HL-60 (cell line): ENCODE measurements at regions not wholly inside any gene's neighbourhood (a gene's known extent, or its start where the extent isn't known, plus 50 kb on each side); places are given as distances from the start of the nearest gene placed in this dataset.

Source experiments
- TF ChIP-seq, protein P1 (sequence below): IDR thresholded peaks from one replicate; pipeline ENCODE4 v1.5.1; 2011; ENCODE audit warnings: low read length, control low read depth, inconsistent platforms; ENCODE audit not compliant: insufficient read depth
- TF ChIP-seq, protein P2 (sequence below): IDR thresholded peaks from 2 replicates; pipeline ENCODE4 v1.6.1; 2012; ENCODE audit warnings: low read depth; ENCODE audit not compliant: insufficient replicate concordance

DNA sequence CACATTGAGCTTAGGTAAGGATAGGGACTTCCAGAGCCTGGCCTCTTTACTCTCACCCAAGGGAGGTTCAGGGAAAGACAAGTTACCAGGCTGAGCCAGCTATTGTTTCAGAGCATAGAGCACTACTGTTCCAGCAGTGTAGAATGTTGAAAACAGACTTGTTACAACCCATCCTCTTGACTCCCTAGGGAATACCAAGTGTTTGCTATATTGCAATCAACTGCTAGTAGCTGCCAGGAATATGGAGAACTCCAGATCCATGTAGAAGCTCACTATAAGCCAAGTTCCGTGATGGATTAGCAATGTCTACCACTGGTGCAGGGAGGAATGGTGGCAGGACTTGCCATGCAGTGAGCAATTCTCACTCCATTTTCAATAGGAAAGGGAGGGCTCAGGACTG, 199.8 kb upstream of the RBM19 start:
- TF ChIP-seq, protein P1, sequence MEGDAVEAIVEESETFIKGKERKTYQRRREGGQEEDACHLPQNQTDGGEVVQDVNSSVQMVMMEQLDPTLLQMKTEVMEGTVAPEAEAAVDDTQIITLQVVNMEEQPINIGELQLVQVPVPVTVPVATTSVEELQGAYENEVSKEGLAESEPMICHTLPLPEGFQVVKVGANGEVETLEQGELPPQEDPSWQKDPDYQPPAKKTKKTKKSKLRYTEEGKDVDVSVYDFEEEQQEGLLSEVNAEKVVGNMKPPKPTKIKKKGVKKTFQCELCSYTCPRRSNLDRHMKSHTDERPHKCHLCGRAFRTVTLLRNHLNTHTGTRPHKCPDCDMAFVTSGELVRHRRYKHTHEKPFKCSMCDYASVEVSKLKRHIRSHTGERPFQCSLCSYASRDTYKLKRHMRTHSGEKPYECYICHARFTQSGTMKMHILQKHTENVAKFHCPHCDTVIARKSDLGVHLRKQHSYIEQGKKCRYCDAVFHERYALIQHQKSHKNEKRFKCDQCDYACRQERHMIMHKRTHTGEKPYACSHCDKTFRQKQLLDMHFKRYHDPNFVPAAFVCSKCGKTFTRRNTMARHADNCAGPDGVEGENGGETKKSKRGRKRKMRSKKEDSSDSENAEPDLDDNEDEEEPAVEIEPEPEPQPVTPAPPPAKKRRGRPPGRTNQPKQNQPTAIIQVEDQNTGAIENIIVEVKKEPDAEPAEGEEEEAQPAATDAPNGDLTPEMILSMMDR = no peak
- TF ChIP-seq, protein P2, sequence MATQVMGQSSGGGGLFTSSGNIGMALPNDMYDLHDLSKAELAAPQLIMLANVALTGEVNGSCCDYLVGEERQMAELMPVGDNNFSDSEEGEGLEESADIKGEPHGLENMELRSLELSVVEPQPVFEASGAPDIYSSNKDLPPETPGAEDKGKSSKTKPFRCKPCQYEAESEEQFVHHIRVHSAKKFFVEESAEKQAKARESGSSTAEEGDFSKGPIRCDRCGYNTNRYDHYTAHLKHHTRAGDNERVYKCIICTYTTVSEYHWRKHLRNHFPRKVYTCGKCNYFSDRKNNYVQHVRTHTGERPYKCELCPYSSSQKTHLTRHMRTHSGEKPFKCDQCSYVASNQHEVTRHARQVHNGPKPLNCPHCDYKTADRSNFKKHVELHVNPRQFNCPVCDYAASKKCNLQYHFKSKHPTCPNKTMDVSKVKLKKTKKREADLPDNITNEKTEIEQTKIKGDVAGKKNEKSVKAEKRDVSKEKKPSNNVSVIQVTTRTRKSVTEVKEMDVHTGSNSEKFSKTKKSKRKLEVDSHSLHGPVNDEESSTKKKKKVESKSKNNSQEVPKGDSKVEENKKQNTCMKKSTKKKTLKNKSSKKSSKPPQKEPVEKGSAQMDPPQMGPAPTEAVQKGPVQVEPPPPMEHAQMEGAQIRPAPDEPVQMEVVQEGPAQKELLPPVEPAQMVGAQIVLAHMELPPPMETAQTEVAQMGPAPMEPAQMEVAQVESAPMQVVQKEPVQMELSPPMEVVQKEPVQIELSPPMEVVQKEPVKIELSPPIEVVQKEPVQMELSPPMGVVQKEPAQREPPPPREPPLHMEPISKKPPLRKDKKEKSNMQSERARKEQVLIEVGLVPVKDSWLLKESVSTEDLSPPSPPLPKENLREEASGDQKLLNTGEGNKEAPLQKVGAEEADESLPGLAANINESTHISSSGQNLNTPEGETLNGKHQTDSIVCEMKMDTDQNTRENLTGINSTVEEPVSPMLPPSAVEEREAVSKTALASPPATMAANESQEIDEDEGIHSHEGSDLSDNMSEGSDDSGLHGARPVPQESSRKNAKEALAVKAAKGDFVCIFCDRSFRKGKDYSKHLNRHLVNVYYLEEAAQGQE = no peak
